M059J (cell line): ENCODE measurements at regions not wholly inside any gene's neighbourhood (a gene's known extent, or its start where the extent isn't known, plus 50 kb on each side); places are given as distances from the start of the nearest gene placed in this dataset.
"Not testable (repeated sequence)": the region's sequence is repeated elsewhere in the genome, so short reads cannot be mapped to it uniquely, and the experiment has no call there.

Experiments used
- DNase-seq: peaks from one replicate; pipeline ENCODE4 v3.0.0-alpha.2; 2012; ENCODE audit warnings: low read depth

DNA sequence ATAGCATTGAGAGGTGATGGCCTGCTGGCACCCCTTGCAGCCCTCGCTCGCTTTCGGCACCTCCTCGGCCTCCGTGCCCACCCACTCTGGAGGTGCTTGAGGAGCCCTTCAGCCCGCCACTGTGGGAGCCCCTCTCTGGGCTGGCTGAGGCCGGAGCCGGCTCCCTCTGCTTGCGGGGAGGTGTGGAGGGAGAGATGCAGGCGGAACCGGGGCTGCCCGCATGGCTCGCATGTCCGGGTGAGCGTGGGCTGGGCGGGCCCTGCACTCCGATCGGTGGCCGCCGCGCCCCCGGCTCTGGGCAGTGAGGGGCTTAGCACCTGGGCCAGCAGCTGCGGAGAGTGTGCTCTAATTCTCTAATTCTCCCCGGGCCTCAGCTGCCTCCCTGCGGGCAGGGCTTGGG lies 101.1 kb downstream of the KIF4B start:
- DNase-seq: no peak

DNA sequence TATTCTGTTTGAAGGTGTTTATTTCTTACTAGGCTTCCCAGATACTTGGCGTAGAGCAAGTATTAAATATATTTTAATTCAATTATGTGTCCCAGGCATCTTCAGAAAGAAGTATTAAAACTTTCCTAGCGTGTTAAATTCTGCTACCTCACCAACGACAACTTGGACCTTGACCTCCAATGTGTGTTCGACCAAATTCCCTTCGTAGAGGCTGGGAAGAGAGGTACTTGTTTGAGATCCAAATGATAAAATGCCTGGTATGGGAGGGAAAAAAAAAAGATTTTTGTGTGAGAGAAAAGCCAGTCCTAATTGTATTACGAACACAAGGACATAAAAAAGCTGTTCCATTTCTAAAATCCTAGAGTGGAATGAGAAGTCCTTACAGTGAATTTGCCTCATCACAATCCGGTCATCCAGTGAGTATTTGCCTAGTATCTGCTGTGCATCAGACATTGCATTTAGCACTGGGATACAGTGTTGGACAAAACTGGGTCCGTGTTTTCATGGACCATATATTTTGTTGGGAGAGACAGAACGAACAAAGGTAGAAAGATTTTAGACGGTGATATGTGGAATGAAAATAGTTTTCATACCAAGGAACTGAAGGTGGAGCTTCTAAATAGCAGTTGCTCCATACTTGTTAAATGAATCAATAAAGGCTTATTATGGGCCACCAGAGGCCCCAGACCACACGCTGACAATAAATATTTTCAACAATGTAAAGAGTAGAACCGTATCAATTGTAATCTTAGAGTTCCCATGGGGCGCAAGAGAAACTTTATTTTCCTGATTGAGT lies 103.1 kb downstream of the KIF4B start:
- DNase-seq: no peak

DNA sequence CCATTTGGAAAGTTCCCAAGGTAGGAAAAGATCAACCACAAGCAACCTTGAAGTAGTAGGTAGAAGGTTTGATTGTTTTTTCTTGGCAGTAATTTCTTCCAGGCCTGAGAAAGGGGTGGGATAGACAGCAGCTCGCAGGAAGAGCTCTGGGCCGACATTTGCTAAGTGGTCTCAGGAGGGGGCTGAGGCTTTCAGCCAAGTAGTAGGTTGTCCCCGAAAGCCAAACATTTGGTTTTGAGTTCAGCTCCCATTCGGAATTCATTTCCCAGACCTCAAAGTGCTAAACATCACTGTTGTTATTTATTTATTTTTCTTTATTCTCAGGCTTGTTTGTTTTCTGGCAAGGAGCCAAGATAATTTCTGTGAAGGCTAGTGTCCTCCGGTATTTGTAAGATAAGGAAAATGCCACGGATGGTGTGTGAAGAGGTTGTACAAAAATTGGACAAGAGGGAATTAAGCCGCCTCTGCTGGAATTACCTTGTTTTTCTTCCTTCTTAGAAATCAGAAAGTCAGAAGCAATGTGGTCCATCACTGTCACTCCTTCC lies 112.1 kb downstream of the KIF4B start:
- no peak for DNase-seq

DNA sequence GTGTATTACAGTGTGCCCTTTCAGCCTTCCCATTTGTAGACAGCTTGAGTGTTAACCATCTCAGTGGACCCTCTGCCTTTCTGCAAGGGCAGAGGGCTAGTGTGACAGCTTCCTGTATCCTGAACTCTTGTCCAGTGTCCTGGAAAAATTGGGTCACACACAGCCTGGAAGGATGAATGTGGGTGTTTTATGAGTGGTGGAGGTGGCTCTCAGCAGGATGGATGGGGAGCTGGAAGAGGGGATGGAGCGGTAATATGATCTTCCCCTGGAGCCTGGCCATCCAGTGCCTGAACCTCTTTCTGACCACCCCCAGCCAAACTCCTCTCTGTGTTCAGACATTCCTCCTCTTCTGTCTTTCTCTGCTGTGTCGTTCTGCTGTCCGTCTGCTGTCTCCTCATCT lies 113.0 kb downstream of the KIF4B start:
- DNase-seq: no peak

DNA sequence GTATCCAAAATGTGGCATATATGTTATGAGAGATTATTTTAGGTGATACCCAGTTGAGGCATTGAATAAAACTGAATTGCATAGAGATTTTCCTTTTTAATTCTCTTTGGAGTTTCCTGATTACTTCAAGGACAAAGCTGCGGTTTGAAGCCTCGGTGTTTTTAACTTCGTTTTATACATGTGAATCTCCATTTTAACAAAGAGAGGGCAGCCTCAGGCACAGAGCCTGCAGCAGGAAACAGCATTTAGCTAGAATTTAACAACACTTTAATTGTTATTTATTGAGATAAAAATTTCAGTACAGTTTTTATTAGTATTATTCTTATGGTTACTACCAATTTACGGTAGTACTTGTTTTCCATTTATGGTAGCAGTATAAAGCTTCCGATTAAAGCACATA lies 114.0 kb downstream of the KIF4B start:
- no peak for DNase-seq

DNA sequence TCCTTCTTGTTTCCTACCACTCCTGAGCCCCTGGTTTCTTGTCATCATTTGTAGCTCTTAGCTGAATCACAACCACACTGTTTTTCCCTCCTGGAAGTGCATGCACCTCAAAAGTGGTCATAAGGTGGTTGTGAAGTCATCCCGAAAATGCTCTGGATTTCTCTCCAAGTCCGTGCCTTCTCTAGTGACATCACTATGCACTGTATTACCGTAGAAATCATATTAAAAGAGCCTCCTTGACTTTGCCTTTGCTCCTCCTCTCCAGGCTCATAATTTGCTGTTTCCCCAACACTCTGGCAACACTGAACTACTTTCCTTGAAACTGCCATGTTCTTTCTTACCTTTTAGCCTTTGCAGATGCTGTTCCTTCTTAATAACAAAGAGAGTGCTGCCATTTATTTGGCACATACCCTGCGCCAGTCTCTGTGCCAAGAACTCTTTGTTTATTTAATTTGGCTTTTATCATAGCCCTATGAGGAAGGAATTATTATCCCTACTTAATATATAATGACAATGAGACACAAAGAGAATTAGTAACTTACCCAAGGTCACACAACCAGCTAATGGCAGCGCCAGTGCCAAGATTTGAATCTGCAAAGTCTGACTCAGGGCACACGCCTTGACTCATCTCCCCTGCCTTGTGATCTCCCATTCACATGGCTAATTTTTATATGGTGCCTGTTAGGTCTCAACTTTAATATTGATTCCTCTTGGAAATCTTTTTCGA lies 115.4 kb downstream of the KIF4B start:
- DNase-seq: peak; percentile 15

DNA sequence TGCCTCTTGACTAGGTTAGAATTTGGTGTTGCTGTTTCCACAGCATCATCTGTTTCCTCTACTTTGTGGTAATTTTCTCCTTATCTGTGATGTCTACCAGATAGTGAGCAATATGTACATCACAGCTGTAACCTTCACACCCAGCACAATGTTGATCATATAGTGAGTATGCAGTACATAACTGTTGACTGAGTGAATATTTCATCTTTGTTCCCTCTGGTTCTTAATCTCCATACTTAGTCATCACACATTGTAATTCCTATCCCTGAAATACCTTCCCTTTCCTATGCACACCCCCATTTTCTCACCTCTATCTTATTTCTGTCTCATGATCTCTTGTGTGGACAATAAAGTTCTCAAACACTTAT lies 115.9 kb downstream of the KIF4B start:
- DNase-seq: no peak

DNA sequence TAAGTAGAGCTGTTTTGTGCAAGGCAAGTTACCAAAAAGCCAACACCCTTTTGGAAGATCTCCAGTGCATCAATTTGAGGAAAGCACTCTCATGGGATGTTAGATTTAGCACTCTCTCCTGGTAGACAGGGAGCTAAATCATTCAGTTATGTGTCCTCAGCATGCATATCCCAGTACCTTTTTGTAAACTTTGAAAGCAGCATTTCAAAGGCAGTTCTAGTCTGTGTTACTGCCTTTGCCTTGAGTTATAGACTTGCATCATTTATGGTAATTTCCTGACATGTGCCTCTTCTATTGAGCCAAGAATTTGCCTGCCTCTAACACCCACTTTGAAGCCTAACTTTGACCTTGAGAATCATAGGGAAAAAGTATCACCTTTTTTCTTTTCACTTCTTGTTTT lies 120.6 kb downstream of the KIF4B start:
- DNase-seq: no peak

DNA sequence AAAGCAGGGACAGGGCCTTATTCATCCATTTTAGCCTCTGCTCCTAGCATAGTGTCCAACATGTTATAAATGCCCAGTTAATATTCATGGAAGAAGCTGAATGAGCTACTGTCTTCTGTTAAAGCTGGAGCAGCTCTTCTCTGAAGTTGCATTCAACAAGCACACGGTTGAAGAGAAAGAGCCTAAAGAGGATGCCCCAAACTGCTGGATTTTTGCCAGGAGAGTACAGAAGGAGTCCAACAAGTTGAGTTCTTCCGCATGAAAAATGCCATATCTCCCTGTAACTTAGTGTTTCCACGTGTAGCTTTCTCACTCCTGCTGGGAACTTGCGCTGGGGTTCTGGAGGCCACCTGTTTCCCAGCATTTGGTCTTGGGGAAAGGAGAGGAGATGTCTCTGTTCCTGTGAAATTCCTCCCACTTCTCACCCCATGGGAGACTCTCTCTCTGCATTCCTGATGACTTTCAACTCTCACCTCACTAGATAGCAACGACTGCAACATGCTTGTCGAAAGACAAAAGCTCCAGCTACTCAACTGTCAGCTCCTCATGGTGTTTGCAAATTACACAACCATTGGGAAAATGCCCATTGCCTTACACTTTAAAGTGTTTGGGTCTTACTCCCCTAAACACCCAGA lies 122.8 kb downstream of the KIF4B start:
- DNase-seq: no peak

DNA sequence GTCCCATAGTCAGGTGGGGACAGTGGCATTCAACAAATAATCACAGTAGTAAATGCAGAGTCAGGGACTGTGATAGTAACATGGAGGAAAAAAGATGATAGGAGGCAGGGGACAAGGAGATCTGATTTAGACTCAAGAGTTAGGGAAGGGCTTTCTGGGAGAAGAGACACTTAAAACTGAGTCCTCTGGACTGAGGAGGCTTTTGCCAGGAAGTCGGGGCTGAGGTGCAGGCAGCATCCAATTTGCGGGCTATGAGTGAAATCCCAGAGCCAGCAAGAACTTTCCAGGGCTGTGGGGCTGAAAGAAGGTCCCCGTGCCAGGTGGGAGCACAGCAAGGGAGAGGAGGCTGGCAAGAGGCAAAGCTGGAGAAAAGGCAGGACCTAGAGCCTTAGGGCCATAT lies 124.1 kb downstream of the KIF4B start:
- DNase-seq: no peak

DNA sequence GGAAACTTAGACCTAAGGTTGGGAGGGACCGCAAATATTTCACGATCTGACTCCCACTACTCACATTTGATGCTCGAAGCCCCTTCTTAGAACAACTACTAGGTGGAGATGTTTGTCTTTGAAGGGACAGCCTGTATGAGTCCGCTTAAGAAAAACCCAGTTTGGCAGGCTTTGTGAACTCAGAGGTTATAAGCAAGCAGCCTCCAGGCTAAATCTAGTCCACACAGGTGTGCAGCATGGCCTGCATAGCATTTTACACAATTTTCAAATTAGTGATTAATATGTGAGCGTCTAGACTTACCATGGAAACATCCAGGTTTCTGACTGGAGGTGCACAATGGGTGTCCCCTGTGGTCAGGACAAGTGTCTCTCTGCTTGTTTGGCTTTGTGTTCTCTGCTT lies 127.1 kb downstream of the KIF4B start:
- no peak for DNase-seq

DNA sequence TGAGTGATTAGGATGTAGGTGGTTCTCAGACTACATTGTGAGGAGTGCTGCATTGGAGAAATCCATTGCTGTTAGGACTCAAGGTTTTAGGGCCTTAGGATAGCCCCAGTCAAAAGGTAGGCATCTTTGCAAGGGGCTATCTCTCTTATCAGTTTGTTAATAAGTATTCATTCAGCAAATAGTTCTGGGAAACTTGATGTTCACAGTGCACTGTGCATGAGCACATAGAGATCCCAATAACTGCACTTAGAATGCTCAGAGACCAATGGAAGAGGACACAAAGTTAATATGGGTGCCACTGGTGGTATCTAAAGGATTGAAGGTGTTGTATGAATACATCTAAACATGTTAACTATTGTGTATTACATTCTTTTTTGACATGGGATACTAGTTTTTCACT lies 131.4 kb downstream of the KIF4B start:
- no peak for DNase-seq

DNA sequence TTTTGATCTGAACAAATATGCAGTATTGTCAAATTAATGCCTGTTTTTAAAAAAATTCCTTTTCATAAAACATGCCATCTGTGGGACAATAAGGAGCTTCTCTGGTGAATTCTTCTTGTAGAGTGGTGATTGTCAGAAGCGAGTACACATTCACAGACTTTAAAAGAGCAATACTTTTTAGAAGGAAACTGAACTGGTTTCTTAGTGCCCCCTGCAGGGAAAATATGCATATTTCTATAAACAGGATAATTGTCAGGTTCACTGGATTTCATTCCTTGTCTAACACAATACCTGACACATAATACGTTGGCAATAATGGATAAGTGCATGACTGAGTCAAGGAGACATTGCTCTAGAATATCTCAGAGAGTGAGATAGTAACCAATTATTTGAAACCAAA lies 133.7 kb downstream of the KIF4B start:
- DNase-seq: peak; percentile 4

DNA sequence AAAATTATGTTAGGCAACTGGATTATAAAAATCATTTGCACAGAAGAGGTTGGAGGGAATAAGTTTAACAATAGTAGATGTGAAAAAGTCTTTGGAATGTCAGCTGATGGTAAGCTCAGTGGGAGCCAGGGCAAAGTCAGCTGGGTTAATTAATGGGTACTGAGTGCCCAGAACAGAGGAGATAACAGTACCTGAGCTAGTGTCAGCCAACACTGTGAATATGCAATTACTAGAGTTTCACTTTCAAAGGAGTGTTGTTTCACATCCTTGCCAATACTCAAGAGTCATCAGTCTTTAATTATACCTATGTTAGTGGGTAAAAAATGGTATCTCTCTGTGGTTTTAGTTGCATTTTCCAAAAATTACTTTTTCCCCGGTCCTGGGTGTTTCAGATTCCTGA lies 135.1 kb downstream of the KIF4B start:
- no peak for DNase-seq

DNA sequence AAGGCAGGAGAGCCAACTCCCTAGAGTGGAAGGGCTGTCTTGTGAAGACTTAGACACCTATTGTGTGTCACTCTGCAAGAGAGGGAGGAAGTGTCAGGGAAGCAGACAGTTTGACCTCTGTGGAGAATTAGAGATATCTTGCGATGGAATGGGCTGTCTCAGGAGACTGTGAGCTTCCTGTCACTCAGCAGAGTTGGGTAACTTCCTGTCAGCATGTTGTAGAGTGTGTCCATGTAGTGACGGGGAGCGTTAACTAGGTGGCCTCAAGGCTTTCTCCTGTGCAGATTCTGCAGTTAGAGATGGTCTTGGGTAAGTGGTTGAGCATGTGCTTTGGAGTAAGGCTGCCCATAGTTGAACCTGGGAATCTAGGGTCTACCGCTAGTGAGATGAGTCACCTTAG lies 136.5 kb downstream of the KIF4B start:
- DNase-seq: no peak

DNA sequence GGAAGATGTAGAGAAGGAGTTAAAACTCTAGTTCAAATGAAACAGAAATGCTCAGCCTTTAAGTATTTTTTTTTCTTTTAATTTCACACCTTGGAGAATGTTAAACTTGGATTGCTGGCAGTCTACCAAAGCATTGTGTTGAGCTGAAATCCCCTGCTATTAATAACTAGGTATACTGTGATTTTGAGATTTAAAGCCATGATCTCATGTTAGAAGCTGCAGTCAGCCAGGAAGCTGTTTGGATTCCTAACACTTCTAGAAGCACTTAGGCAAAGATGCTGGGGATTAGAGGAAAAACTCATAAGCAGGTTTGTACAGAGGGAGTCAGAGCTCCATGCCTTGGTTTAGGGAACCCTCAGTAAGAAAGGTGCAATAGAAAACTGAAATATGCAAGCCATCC lies 141.4 kb downstream of the KIF4B start:
- DNase-seq: no peak

DNA sequence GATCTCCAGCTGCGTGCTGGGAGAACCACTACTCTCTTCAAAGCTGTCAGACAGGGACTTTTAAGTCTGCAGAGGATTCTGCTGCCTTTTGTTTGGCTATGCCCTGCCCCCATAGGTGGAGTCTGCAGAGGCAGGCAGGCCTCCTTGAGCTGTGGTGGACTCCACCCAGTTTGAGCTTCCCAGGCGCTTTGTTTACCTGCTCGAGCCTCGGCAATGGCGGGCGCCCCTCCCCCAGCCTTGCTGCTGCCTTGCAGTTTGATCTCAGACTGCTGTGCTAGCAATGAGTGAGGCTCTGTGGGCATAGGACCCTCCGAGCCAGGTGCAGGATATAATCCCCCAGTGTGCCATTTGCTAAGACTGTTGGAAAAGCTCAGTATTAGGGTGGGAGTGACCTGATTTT lies 149.5 kb downstream of the KIF4B start:
- DNase-seq: not testable (repeated sequence)

DNA sequence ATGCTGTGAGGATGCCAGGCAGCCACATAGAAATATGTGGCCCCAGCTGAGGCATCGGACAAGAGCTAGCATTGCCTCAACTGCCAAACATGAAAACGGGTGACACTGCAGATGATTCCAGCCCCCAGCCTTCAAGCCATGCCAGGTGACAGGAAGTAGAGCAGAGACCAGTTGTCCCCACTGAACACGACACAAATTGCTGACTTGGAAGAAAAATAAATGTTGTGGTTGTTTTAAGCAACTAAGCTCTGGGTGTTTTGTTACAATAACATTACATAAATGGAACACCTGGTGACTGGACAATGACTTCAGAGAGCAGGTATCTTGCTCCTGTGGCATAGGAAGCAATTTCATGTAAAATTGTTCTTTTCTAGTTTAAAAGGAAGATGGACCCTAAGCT lies 154.2 kb downstream of the KIF4B start:
- DNase-seq: no peak

DNA sequence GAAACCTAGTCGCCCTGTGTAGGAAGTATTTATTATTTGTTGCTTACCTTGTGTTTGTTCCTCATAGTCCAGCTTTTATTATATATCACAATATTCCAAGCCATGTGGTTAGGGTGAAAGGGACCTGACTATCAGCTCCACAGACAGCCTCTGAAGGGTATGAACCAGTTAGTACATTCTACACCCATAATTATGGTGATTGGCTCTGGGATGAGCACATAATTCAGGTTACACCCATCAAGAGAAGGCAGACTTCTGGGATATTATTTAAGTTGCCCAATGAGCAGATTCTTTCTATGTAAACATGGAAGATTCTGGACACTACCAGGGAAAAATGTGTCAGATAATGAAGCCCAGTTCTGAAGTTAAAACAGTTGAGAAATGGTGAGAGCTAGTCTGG lies 168.0 kb downstream of the KIF4B start:
- no peak for DNase-seq

DNA sequence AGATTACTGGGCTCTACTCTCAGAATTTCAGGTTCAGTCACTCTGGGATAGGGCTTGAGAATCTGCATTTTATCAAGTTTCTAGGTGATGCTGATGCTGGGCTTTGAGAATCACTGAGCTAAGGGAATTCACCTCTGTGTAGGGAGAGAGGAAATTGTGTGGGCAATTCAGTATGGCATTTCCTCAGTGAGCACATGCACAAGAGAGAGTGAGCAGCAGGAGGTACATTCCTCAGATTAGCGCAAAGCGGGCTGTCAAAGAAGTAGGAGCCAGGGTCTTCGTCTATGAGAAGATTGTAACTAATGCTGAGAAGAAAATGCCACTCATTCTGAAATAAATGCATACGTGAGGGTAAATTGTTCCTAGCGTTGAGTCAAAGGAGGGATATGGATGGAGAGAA lies 175.9 kb downstream of the KIF4B start:
- DNase-seq: no peak

DNA sequence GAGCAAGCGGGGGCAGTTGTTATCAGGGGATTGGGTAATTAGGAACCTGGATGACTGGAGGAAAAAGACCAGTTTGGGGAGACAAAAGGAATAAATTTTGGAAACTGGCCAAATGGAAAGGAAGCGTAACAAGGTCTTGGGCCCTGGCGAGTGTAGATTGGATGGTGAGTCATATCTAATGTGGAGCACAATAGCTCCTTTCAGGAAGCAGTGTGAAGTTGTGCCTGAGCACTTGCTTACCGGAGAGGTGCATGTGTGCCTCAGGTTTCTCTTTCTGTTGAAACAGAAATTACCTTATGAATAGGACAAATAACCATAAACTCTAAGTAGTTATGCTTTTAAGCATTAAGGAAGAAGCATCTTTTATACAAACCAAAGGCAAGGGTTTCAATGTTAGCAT lies 176.4 kb downstream of the KIF4B start:
- peak; percentile 3 for DNase-seq

DNA sequence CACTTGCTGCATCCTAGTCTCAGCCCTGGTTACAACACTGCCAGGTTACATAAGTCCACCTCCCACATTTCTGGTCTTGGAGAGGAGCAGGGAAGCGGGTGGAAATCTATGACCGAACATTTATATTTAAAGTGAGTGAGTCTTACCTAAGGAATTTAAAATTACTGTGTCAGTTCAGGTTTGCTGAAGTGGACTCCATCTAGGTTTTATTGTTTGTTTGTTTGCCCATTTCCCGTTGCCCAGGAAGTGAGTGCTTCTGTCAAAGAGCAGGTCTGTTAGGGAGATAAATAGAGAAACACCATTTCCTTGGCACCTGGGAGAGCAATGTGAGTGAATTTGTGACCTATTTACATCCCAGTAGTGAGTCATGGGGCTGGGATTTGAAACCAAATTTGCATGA lies 179.5 kb downstream of the KIF4B start:
- peak; percentile 36 for DNase-seq
